SK-N-SH (cell line): ENCODE measurements at regions not wholly inside any gene's neighbourhood (a gene's known extent, or its start where the extent isn't known, plus 50 kb on each side); places are given as distances from the start of the nearest gene placed in this dataset.
A peak's percentile ranks its signal among the peaks of the same experiment; 100 is the strongest.

Experiments
- ELF1 ChIP-seq: IDR thresholded peaks from 2 replicates; pipeline ENCODE4 v1.4.0; 2012
- EP300 ChIP-seq, 2 experiments: IDR thresholded peaks; 2 replicates each; pipeline versions ENCODE4 v1.4.0 to v1.6.1; 2012; ENCODE audit warnings: borderline replicate concordance in 1 of 2, low read depth in 1 of 2, low read length in 1 of 2
- EZH2phosphoT487 ChIP-seq: fragments of 200-600 bp; sonication (generic); IDR thresholded peaks from 2 replicates; pipeline ENCODE4 v1.6.1; 2017; ENCODE audit warnings: low read depth, mixed run types, mild to moderate bottlenecking, antibody characterized with exemption, moderate library complexity, borderline replicate concordance
- FOXJ3 ChIP-seq: sonication (generic); formaldehyde crosslinking; IDR thresholded peaks from 2 replicates; pipeline ENCODE4 v1.5.1; 2020; ENCODE audit warnings: mild to moderate bottlenecking, missing genetic modification reagents
- JUND ChIP-seq: IDR thresholded peaks from 2 replicates; pipeline ENCODE4 v1.4.0; 2012
- MEF2A ChIP-seq: IDR thresholded peaks from 2 replicates; pipeline ENCODE4 v1.4.0; 2012; ENCODE audit warnings: low read depth, borderline replicate concordance
- POLR2AphosphoS5 ChIP-seq: IDR thresholded peaks from 2 replicates; pipeline ENCODE4 v1.6.1; 2012; ENCODE audit warnings: low read depth, low read length
- SMC3 ChIP-seq: IDR thresholded peaks from 2 replicates; pipeline ENCODE4 v1.6.1; 2012; ENCODE audit warnings: low read depth, low read length, improper control_type of control experiment
- TAF1 ChIP-seq: IDR thresholded peaks from 2 replicates; pipeline ENCODE4 v1.6.1; 2012; ENCODE audit warnings: low read depth, mild to moderate bottlenecking, low read length, moderate library complexity, borderline replicate concordance
- YY1 ChIP-seq: IDR thresholded peaks from 2 replicates; pipeline ENCODE4 v1.4.0; 2012; ENCODE audit warnings: low read depth, mild to moderate bottlenecking
- TF ChIP-seq, protein P1 (sequence below): fragments of 200-600 bp; sonication (generic); IDR thresholded peaks from 2 replicates; pipeline ENCODE4 v1.6.1; 2017; ENCODE audit warnings: antibody characterized with exemption, mild to moderate bottlenecking, moderate library complexity
- TF ChIP-seq, protein P2 (sequence below): IDR thresholded peaks from 2 replicates; pipeline ENCODE4 v1.4.0; 2012; ENCODE audit warnings: low read depth, borderline replicate concordance

DNA sequence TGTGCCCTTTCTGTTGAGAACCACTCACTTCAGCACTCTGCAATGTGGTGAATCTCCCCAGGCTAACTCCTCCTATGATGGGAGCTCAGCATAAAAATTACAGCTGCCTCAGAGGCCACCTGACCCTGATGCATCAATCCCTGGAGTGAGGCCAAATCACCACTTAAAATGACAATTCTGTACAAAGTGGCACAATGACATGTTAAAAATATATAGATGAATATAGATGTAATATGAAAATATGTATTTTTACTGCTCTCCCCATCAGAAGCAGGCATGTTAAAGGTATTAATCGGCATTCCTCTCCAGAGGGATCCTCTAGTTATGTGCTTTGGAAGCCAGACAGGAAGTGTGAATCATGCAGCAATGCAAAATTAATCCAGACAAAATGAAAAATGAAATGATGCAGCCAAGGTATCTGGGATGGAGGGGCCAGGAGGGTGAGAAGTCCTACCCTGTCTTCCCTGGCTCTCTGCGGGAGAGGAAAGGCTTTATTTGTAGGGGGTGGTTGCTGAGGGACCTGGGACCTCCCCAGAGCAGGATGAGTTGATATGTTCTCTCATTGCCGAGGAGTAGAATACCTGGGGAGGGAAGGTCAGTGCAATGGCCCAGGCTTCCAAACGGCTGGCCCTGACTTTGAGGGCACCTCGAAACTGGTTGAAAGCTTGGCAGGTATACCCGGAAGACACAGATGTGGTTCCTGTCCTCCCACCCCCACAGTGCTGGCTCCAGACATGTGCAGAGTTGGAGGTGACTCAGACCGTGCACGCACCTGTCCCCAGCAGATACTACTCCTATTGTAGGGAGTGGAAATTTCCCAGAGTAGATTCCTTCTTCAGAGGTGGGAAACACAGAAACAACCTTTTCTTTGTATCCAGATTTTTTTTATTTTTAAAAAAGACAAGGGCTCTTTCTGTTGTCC is 347.9 kb upstream of the NCAM1 start:
- TF ChIP-seq, protein P1, sequence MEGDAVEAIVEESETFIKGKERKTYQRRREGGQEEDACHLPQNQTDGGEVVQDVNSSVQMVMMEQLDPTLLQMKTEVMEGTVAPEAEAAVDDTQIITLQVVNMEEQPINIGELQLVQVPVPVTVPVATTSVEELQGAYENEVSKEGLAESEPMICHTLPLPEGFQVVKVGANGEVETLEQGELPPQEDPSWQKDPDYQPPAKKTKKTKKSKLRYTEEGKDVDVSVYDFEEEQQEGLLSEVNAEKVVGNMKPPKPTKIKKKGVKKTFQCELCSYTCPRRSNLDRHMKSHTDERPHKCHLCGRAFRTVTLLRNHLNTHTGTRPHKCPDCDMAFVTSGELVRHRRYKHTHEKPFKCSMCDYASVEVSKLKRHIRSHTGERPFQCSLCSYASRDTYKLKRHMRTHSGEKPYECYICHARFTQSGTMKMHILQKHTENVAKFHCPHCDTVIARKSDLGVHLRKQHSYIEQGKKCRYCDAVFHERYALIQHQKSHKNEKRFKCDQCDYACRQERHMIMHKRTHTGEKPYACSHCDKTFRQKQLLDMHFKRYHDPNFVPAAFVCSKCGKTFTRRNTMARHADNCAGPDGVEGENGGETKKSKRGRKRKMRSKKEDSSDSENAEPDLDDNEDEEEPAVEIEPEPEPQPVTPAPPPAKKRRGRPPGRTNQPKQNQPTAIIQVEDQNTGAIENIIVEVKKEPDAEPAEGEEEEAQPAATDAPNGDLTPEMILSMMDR, result no peak
- TF ChIP-seq EZH2phosphoT487 (no peak), SMC3 (no peak), JUND (peak; percentile 95), ELF1 (peak; percentile 36), POLR2AphosphoS5 (peak; percentile 33; the same call in 1 of the 2 replicates), EP300 (IDR thresholded peaks at IDR 0.05; ENCODE audit: borderline replicate concordance in 1 of 2, low read depth in 1 of 2, low read length in 1 of 2) (peak; percentile 57 to 95; a peak in 3 of 4 replicates), TAF1 (peak; percentile 9; the same call in 1 of the 2 replicates), YY1 (0 out of 2 replicates have a peak, but pooled peaks have one; percentile 15), FOXJ3 (CRISPR knock-in tag) (no peak), MEF2A (peak; percentile 64)
- TF ChIP-seq, protein P2, sequence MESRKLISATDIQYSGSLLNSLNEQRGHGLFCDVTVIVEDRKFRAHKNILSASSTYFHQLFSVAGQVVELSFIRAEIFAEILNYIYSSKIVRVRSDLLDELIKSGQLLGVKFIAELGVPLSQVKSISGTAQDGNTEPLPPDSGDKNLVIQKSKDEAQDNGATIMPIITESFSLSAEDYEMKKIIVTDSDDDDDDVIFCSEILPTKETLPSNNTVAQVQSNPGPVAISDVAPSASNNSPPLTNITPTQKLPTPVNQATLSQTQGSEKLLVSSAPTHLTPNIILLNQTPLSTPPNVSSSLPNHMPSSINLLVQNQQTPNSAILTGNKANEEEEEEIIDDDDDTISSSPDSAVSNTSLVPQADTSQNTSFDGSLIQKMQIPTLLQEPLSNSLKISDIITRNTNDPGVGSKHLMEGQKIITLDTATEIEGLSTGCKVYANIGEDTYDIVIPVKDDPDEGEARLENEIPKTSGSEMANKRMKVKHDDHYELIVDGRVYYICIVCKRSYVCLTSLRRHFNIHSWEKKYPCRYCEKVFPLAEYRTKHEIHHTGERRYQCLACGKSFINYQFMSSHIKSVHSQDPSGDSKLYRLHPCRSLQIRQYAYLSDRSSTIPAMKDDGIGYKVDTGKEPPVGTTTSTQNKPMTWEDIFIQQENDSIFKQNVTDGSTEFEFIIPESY, result 0 out of 2 replicates have a peak, but pooled peaks have one; percentile 40
